ENCODE measurements at regions not wholly inside any gene's neighbourhood (a gene's known extent, or its start where the extent isn't known, plus 50 kb on each side); places are given as distances from the start of the nearest gene placed in this dataset.

DNA sequence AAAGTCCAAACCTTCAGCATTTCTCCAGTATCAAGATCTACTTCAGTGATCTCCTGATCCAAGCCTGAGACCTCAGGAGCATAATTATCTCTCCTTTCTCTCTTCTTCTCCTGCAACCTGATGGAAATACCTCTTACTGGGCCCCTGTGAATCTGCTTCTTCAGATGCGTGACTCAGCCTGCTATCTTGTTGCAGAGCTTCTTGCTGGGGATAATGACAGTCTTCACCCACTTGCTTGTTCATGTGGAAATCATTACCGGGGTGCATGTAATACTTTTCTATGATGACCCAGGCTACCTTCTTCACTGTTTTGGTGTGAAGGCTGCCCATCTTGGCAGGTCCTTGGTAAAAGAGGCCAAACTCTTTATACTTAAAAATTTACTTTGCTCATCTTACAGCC is 140.0 kb upstream of the POU2AF2 start:
- H3K27ac Mint-ChIP-seq: no peak overlapping the region
- ChIA-PET POLR2A (no interaction called here), CTCF (no interaction called here)
- peaks cover under 1% of the 10 kb centered on the region; the same call in 1 of the 2 replicates for H3K9me3 Mint-ChIP-seq
- ATAC-seq (no peak), DNase-seq (ENCODE audit: low spot score) (no peak)
- H3K27me3 Mint-ChIP-seq (ENCODE audit: low read depth): no peaks in the 10 kb centered on the region
- H3K4me3 Mint-ChIP-seq: no peak overlapping the region
- peaks cover 6% of the 10 kb centered on the region for H3K4me1 Mint-ChIP-seq
- no peaks in the 10 kb centered on the region for H3K36me3 Mint-ChIP-seq
- TF ChIP-seq, protein P1, sequence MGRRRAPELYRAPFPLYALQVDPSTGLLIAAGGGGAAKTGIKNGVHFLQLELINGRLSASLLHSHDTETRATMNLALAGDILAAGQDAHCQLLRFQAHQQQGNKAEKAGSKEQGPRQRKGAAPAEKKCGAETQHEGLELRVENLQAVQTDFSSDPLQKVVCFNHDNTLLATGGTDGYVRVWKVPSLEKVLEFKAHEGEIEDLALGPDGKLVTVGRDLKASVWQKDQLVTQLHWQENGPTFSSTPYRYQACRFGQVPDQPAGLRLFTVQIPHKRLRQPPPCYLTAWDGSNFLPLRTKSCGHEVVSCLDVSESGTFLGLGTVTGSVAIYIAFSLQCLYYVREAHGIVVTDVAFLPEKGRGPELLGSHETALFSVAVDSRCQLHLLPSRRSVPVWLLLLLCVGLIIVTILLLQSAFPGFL (CRISPR knock-in tag; IDR thresholded peaks at IDR 0.05; ENCODE audit: borderline replicate concordance): no peak
- TF ChIP-seq, protein P2, sequence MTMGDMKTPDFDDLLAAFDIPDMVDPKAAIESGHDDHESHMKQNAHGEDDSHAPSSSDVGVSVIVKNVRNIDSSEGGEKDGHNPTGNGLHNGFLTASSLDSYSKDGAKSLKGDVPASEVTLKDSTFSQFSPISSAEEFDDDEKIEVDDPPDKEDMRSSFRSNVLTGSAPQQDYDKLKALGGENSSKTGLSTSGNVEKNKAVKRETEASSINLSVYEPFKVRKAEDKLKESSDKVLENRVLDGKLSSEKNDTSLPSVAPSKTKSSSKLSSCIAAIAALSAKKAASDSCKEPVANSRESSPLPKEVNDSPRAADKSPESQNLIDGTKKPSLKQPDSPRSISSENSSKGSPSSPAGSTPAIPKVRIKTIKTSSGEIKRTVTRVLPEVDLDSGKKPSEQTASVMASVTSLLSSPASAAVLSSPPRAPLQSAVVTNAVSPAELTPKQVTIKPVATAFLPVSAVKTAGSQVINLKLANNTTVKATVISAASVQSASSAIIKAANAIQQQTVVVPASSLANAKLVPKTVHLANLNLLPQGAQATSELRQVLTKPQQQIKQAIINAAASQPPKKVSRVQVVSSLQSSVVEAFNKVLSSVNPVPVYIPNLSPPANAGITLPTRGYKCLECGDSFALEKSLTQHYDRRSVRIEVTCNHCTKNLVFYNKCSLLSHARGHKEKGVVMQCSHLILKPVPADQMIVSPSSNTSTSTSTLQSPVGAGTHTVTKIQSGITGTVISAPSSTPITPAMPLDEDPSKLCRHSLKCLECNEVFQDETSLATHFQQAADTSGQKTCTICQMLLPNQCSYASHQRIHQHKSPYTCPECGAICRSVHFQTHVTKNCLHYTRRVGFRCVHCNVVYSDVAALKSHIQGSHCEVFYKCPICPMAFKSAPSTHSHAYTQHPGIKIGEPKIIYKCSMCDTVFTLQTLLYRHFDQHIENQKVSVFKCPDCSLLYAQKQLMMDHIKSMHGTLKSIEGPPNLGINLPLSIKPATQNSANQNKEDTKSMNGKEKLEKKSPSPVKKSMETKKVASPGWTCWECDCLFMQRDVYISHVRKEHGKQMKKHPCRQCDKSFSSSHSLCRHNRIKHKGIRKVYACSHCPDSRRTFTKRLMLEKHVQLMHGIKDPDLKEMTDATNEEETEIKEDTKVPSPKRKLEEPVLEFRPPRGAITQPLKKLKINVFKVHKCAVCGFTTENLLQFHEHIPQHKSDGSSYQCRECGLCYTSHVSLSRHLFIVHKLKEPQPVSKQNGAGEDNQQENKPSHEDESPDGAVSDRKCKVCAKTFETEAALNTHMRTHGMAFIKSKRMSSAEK (CRISPR knock-in tag; IDR thresholded peaks at IDR 0.05; ENCODE audit: borderline replicate concordance): no peak
- no peak for TF ChIP-seq CREB1 (CRISPR knock-in tag; IDR thresholded peaks at IDR 0.05)
- TF ChIP-seq, protein P3, sequence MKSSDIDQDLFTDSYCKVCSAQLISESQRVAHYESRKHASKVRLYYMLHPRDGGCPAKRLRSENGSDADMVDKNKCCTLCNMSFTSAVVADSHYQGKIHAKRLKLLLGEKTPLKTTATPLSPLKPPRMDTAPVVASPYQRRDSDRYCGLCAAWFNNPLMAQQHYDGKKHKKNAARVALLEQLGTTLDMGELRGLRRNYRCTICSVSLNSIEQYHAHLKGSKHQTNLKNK (CRISPR knock-in tag; IDR thresholded peaks at IDR 0.05): no peak
- no peak for TF ChIP-seq GRHL2 (CRISPR knock-in tag; IDR thresholded peaks at IDR 0.05; ENCODE audit: insufficient replicate concordance, severe bottlenecking)
- TF ChIP-seq, protein P4, sequence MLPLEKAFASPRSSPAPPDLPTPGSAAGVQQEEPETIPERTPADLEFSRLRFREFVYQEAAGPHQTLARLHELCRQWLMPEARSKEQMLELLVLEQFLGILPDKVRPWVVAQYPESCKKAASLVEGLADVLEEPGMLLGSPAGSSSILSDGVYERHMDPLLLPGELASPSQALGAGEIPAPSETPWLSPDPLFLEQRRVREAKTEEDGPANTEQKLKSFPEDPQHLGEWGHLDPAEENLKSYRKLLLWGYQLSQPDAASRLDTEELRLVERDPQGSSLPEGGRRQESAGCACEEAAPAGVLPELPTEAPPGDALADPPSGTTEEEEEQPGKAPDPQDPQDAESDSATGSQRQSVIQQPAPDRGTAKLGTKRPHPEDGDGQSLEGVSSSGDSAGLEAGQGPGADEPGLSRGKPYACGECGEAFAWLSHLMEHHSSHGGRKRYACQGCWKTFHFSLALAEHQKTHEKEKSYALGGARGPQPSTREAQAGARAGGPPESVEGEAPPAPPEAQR (CRISPR knock-in tag; IDR thresholded peaks at IDR 0.05): no peak
- TF ChIP-seq TEAD1 (CRISPR knock-in tag; IDR thresholded peaks at IDR 0.05): no peak
- TF ChIP-seq, protein P5, sequence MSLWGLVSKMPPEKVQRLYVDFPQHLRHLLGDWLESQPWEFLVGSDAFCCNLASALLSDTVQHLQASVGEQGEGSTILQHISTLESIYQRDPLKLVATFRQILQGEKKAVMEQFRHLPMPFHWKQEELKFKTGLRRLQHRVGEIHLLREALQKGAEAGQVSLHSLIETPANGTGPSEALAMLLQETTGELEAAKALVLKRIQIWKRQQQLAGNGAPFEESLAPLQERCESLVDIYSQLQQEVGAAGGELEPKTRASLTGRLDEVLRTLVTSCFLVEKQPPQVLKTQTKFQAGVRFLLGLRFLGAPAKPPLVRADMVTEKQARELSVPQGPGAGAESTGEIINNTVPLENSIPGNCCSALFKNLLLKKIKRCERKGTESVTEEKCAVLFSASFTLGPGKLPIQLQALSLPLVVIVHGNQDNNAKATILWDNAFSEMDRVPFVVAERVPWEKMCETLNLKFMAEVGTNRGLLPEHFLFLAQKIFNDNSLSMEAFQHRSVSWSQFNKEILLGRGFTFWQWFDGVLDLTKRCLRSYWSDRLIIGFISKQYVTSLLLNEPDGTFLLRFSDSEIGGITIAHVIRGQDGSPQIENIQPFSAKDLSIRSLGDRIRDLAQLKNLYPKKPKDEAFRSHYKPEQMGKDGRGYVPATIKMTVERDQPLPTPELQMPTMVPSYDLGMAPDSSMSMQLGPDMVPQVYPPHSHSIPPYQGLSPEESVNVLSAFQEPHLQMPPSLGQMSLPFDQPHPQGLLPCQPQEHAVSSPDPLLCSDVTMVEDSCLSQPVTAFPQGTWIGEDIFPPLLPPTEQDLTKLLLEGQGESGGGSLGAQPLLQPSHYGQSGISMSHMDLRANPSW (CRISPR knock-in tag; conservative IDR thresholded peaks at IDR 0.05; ENCODE audit: low read depth): no peak
- TF ChIP-seq SOX15 (CRISPR knock-in tag; IDR thresholded peaks at IDR 0.05): no peak
- no peak for TF ChIP-seq FOXK1 (CRISPR knock-in tag; IDR thresholded peaks at IDR 0.05)
- no peak for TF ChIP-seq GABPB1 (CRISPR knock-in tag; IDR thresholded peaks at IDR 0.05)
- TF ChIP-seq ZNF263 (CRISPR knock-in tag; IDR thresholded peaks at IDR 0.05; ENCODE audit: low read depth): no peak

DNA sequence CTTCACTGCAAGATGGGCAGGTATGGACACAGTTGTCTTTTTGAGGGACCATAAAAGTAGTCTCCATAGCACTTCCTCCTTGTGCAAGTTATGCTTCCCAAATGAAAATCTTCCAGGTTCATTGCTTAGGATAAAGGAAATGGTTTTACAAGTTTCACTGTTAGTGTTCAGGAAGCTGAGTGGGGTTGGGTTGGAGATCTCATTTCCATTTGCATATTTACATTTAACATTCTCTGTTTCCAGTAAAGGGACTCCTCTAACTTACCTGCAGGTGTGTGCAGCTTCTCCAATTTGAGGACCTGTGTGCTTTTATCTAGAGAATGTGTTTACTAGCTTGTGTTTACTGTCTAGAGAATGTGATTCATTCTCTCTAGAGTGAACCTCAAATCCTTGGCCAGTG is 141.3 kb upstream of the POU2AF2 start:
- ATAC-seq: no peak
- Mint-ChIP-seq H3K9me3 (peaks cover 4% of the 10 kb centered on the region; the same call in 1 of the 2 replicates), H3K36me3 (no peaks in the 10 kb centered on the region), H3K4me3 (no peak overlapping the region; the same call in 1 of the 2 replicates), H3K4me1 (peaks cover 6% of the 10 kb centered on the region), H3K27me3 (ENCODE audit: low read depth) (no peaks in the 10 kb centered on the region), H3K27ac (no peak overlapping the region)
- ChIA-PET CTCF (no interaction called here), POLR2A (no interaction called here)
- no peak for DNase-seq (ENCODE audit: low spot score)
- TF ChIP-seq ESRRA (CRISPR knock-in tag; IDR thresholded peaks at IDR 0.05; ENCODE audit: borderline replicate concordance) (no peak), HMGA2 (CRISPR knock-in tag; IDR thresholded peaks at IDR 0.05) (no peak), GRHL2 (CRISPR knock-in tag; IDR thresholded peaks at IDR 0.05; ENCODE audit: insufficient replicate concordance, severe bottlenecking) (no peak), MYBL2 (CRISPR knock-in tag; IDR thresholded peaks at IDR 0.05) (no peak), NFATC4 (CRISPR knock-in tag; IDR thresholded peaks at IDR 0.05) (no peak), ATF1 (CRISPR knock-in tag; IDR thresholded peaks at IDR 0.05) (no peak), TCF7 (CRISPR knock-in tag; IDR thresholded peaks at IDR 0.05; ENCODE audit: low read depth) (no peak), ZNF423 (CRISPR knock-in tag; IDR thresholded peaks at IDR 0.05) (no peak), ELF4 (CRISPR knock-in tag; IDR thresholded peaks at IDR 0.05; ENCODE audit: low read depth) (no peak), ZNF121 (CRISPR knock-in tag; IDR thresholded peaks at IDR 0.05) (no peak)
- TF ChIP-seq, protein P6, sequence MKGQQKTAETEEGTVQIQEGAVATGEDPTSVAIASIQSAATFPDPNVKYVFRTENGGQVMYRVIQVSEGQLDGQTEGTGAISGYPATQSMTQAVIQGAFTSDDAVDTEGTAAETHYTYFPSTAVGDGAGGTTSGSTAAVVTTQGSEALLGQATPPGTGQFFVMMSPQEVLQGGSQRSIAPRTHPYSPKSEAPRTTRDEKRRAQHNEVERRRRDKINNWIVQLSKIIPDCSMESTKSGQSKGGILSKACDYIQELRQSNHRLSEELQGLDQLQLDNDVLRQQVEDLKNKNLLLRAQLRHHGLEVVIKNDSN (CRISPR knock-in tag; IDR thresholded peaks at IDR 0.05): no peak
- TF ChIP-seq, protein P7, sequence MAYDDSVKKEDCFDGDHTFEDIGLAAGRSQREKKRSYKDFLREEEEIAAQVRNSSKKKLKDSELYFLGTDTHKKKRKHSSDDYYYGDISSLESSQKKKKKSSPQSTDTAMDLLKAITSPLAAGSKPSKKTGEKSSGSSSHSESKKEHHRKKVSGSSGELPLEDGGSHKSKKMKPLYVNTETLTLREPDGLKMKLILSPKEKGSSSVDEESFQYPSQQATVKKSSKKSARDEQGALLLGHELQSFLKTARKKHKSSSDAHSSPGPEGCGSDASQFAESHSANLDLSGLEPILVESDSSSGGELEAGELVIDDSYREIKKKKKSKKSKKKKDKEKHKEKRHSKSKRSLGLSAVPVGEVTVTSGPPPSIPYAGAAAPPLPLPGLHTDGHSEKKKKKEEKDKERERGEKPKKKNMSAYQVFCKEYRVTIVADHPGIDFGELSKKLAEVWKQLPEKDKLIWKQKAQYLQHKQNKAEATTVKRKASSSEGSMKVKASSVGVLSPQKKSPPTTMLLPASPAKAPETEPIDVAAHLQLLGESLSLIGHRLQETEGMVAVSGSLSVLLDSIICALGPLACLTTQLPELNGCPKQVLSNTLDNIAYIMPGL (CRISPR knock-in tag; IDR thresholded peaks at IDR 0.05): no peak
- TF ChIP-seq, protein P8, sequence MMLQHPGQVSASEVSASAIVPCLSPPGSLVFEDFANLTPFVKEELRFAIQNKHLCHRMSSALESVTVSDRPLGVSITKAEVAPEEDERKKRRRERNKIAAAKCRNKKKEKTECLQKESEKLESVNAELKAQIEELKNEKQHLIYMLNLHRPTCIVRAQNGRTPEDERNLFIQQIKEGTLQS (CRISPR knock-in tag; conservative IDR thresholded peaks at IDR 0.05): no peak
